Fibroblast of lung (primary cell): ENCODE measurements at regions not wholly inside any gene's neighbourhood (a gene's known extent, or its start where the extent isn't known, plus 50 kb on each side); places are given as distances from the start of the nearest gene placed in this dataset.

Experiments used
- DNase-seq, 2 donors: peaks; one replicate each; pipeline versions ENCODE4 v3.0.0 to v3.0.0-alpha.2; 2010; ENCODE audit warnings: low read depth in 2 of 2
- H2AFZ ChIP-seq: 2 replicates; pipeline ENCODE4 v1.5.1; 2012; ENCODE audit warnings: low read length, control low read depth, inconsistent platforms
- H3K27ac ChIP-seq: 2 replicates; pipeline ENCODE4 v1.5.1; 2011; ENCODE audit warnings: low read length, control low read depth; ENCODE audit not compliant: insufficient read depth
- H3K27me3 ChIP-seq: 2 replicates; pipeline ENCODE4 v1.5.1; 2011; ENCODE audit warnings: mild to moderate bottlenecking, low read length; ENCODE audit not compliant: control insufficient read depth, insufficient read depth
- H3K36me3 ChIP-seq: 2 replicates; pipeline ENCODE4 v1.5.1; 2011; ENCODE audit warnings: low read length; ENCODE audit not compliant: control insufficient read depth, insufficient read depth
- H3K4me1 ChIP-seq: 2 replicates; pipeline ENCODE4 v1.5.1; 2011; ENCODE audit warnings: low read length; ENCODE audit not compliant: control insufficient read depth, insufficient read depth; ENCODE audit errors: extremely low read depth
- H3K4me2 ChIP-seq: 2 replicates; pipeline ENCODE4 v1.5.1; 2011; ENCODE audit warnings: low read length, control low read depth; ENCODE audit not compliant: insufficient read depth; ENCODE audit errors: extremely low read depth
- H3K4me3 ChIP-seq, 4 experiments: fragments of 200-600 bp in 1 of 4; sonication (generic) in 1 of 4; replicated peaks in 1 of 4; 2 replicates each; pipeline ENCODE4 v1.5.1; 2011 to 2016; ENCODE audit warnings: low read length in 4 of 4, low read depth in 3 of 4, mild to moderate bottlenecking in 3 of 4, control low read depth in 2 of 4, inconsistent platforms in 1 of 4, mixed read lengths in 1 of 4; ENCODE audit not compliant: insufficient read depth in 1 of 4; ENCODE audit errors: control extremely low read depth in 1 of 4
- H3K79me2 ChIP-seq: 2 replicates; pipeline ENCODE4 v1.5.1; 2012; ENCODE audit warnings: mild to moderate bottlenecking, low read length, inconsistent platforms; ENCODE audit not compliant: control insufficient read depth, insufficient read depth
- H3K9ac ChIP-seq: 2 replicates; pipeline ENCODE4 v1.5.1; 2011; ENCODE audit warnings: mild to moderate bottlenecking, low read length, control low read depth; ENCODE audit not compliant: insufficient read depth
- H3K9me3 ChIP-seq: 2 replicates; pipeline ENCODE4 v1.5.1; 2012; ENCODE audit warnings: low read depth, low read length; ENCODE audit not compliant: control insufficient read depth, insufficient read depth
- H4K20me1 ChIP-seq: 2 replicates; pipeline ENCODE4 v1.5.1; 2011; ENCODE audit warnings: low read length; ENCODE audit not compliant: control insufficient read depth, insufficient read depth; ENCODE audit errors: extremely low read depth
- EZH2 ChIP-seq: IDR thresholded peaks from 2 replicates; pipeline ENCODE4 v1.5.1; 2012; ENCODE audit warnings: low read length, control low read depth, mild to moderate bottlenecking; ENCODE audit errors: missing control alignments
- TF ChIP-seq, protein P1 (sequence below), 2 donors: IDR thresholded peaks in 1 of 2; conservative IDR thresholded peaks in 1 of 2; 1 replicate in 1 of 2; 2 replicates in 1 of 2; pipeline ENCODE4 v1.5.1; 2011 to 2012; ENCODE audit warnings: low read length in 2 of 2, control low read depth in 1 of 2, inconsistent platforms in 1 of 2, low read depth in 1 of 2, mild to moderate bottlenecking in 1 of 2

DNA sequence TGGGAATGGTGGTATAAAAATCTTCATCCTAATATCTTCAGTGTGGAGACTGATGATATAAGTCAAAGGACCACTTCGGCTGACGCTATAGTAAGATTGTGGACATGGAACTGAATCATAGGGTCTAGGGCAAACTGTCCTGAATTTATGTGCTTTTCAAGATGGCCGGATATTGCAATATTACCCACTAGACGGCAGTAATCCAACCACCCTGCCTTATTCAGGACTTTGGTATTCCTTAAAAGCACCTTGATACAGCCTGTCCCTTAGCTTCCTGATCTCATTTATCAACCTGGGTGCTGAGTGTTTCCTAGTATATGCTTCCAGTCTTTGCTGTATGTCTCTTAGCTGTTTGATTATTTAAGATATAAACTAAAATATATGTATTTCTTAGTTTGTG lies 71.2 kb upstream of the COX7C start:
- Histone ChIP-seq H3K27me3 (no peaks in the 10 kb centered on the region), H3K79me2 (no peaks in the 10 kb centered on the region), H3K27ac (no peak overlapping the region), H2AFZ (no peak overlapping the region), H3K4me2 (no peak overlapping the region), H3K9me3 (no peaks in the 10 kb centered on the region), H4K20me1 (no peaks in the 10 kb centered on the region), H3K4me3 (no peak overlapping the region), H3K4me1 (no peaks in the 10 kb centered on the region), H3K9ac (no peak overlapping the region), H3K36me3 (no peaks in the 10 kb centered on the region)
- no peak for DNase-seq
- TF ChIP-seq, protein P1, sequence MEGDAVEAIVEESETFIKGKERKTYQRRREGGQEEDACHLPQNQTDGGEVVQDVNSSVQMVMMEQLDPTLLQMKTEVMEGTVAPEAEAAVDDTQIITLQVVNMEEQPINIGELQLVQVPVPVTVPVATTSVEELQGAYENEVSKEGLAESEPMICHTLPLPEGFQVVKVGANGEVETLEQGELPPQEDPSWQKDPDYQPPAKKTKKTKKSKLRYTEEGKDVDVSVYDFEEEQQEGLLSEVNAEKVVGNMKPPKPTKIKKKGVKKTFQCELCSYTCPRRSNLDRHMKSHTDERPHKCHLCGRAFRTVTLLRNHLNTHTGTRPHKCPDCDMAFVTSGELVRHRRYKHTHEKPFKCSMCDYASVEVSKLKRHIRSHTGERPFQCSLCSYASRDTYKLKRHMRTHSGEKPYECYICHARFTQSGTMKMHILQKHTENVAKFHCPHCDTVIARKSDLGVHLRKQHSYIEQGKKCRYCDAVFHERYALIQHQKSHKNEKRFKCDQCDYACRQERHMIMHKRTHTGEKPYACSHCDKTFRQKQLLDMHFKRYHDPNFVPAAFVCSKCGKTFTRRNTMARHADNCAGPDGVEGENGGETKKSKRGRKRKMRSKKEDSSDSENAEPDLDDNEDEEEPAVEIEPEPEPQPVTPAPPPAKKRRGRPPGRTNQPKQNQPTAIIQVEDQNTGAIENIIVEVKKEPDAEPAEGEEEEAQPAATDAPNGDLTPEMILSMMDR (conservative IDR thresholded peaks at IDR 0.05 in 1 of 2, IDR thresholded peaks at IDR 0.05 in 1 of 2; ENCODE audit: low read depth in 1 of 2, low read length in 2 of 2): no peak
- no peak for TF ChIP-seq EZH2

DNA sequence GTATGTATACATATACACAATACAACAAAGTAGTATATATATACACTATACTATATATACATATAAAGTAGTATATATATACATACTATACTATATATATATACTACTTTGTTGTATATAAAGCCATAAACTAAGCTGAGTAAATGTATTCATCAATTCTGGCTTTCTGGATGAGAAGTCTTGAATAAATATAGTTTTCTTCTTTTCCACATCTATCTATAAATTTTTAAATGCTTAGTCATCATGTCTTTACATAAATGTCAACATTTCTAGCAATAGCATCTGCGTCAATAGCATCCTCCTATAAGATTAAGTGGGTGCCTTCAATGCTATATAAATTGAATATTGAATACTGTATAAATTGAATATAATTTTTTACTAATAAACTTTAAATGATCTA lies 63.1 kb upstream of the COX7C start:
- Histone ChIP-seq H2AFZ (no peak overlapping the region), H3K36me3 (no peaks in the 10 kb centered on the region), H3K27ac (no peak overlapping the region), H3K79me2 (no peaks in the 10 kb centered on the region), H4K20me1 (no peaks in the 10 kb centered on the region), H3K9me3 (no peaks in the 10 kb centered on the region), H3K9ac (no peak overlapping the region), H3K4me3 (no peak overlapping the region), H3K27me3 (no peaks in the 10 kb centered on the region), H3K4me2 (no peak overlapping the region), H3K4me1 (no peaks in the 10 kb centered on the region)
- no peak for DNase-seq
- TF ChIP-seq EZH2: no peak

DNA sequence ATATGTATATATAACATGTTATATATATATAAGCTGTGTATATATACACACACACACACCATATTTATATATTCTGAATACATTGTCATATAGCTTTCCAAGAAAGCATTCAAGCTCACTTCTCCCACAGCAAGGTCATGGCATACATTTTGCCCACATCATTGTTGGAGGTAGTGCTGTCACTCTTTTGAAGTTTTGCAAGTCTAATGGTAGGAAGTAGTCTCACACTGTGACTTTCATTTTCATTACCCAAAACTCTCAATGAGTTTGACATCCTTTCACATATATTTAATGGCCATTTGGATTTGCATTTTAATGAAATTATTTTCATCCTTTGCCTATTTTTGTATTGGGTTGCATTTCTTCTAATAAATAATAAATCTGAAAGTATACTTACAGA lies 59.8 kb upstream of the COX7C start:
- no peak overlapping the region for H3K9ac ChIP-seq
- no peak overlapping the region for H3K27ac ChIP-seq
- no peaks in the 10 kb centered on the region for H4K20me1 ChIP-seq
- no peaks in the 10 kb centered on the region for H3K27me3 ChIP-seq
- H3K9me3 ChIP-seq: no peaks in the 10 kb centered on the region
- H3K36me3 ChIP-seq: no peaks in the 10 kb centered on the region
- no peak for DNase-seq
- H3K4me3 ChIP-seq: no peak overlapping the region
- H2AFZ ChIP-seq: no peak overlapping the region
- no peaks in the 10 kb centered on the region for H3K79me2 ChIP-seq
- no peak overlapping the region for H3K4me2 ChIP-seq
- H3K4me1 ChIP-seq: no peaks in the 10 kb centered on the region
- no peak for TF ChIP-seq EZH2
- TF ChIP-seq, protein P1 (conservative IDR thresholded peaks at IDR 0.05 in 1 of 2, IDR thresholded peaks at IDR 0.05 in 1 of 2; ENCODE audit: low read depth in 1 of 2, low read length in 2 of 2): no peak
